GM23338 (cell line): ENCODE measurements at regions not wholly inside any gene's neighbourhood (a gene's known extent, or its start where the extent isn't known, plus 50 kb on each side); places are given as distances from the start of the nearest gene placed in this dataset.

Experiments
- ATAC-seq: fragments of 200-7000 bp; cut with Tn5 transposase; 3 replicates; pipeline ENCODE4 v1.9.1; 2020
- DNase-seq: peaks from one replicate; pipeline ENCODE4 v3.0.0-alpha.2; 2015; ENCODE audit warnings: low spot score
- H2AFZ ChIP-seq: fragments of 200-600 bp; sonication (generic); 2 replicates; pipeline ENCODE4 v1.8.0; 2016; ENCODE audit warnings: antibody characterized with exemption, mild to moderate bottlenecking, moderate library complexity
- H3F3A ChIP-seq: fragments of 200-600 bp; sonication (generic); replicated peaks from 2 replicates; pipeline ENCODE4 v1.8.0; 2017; ENCODE audit warnings: antibody characterized with exemption, mixed run types, low read depth
- H3K27ac ChIP-seq: fragments of 200-600 bp; sonication (generic); 2 replicates; pipeline ENCODE4 v1.6.1; 2016; ENCODE audit warnings: low read depth
- H3K27me3 ChIP-seq: fragments of 200-600 bp; sonication (generic); 2 replicates; pipeline ENCODE4 v1.8.0; 2016; ENCODE audit warnings: mild to moderate bottlenecking, mixed run types, moderate library complexity; ENCODE audit not compliant: insufficient read depth
- H3K36me3 ChIP-seq: fragments of 200-600 bp; sonication (generic); 2 replicates; pipeline ENCODE4 v1.8.0; 2016; ENCODE audit warnings: mild to moderate bottlenecking; ENCODE audit not compliant: insufficient read depth
- H3K4me1 ChIP-seq: fragments of 200-600 bp; sonication (generic); 2 replicates; pipeline ENCODE4 v1.8.0; 2016; ENCODE audit warnings: mild to moderate bottlenecking, moderate library complexity; ENCODE audit not compliant: insufficient read depth
- H3K4me2 ChIP-seq: fragments of 200-600 bp; sonication (generic); 2 replicates; pipeline ENCODE4 v1.7.1; 2017; ENCODE audit warnings: mixed run types
- H3K4me3 ChIP-seq: fragments of 200-600 bp; sonication (generic); 2 replicates; pipeline ENCODE4 v1.6.1; 2016; ENCODE audit warnings: mixed run types
- H3K79me2 ChIP-seq: fragments of 200-600 bp; sonication (generic); replicated peaks from 2 replicates; pipeline ENCODE4 v1.8.0; 2017; ENCODE audit warnings: mild to moderate bottlenecking; ENCODE audit not compliant: insufficient read depth
- H3K9me2 ChIP-seq: fragments of 200-600 bp; sonication (generic); 2 replicates; pipeline ENCODE4 v1.8.0; 2017; ENCODE audit not compliant: insufficient read depth
- H4K20me1 ChIP-seq: fragments of 200-600 bp; sonication (generic); replicated peaks from 2 replicates; pipeline ENCODE4 v1.8.0; 2017; ENCODE audit warnings: mild to moderate bottlenecking; ENCODE audit not compliant: insufficient read depth
- H3K27ac Mint-ChIP-seq: 2 replicates; pipeline ENCODE4 v1.8.0; 2020; ENCODE audit warnings: inconsistent platforms, mild to moderate bottlenecking, moderate library complexity, mixed read lengths
- H3K27me3 Mint-ChIP-seq: 3 replicates; pipeline ENCODE4 v1.8.0; 2022; ENCODE audit warnings: low read depth, mild to moderate bottlenecking, moderate library complexity, mixed read lengths, inconsistent platforms; ENCODE audit not compliant: insufficient read depth, poor library complexity
- H3K36me3 Mint-ChIP-seq: 3 replicates; pipeline ENCODE4 v1.8.0; 2021; ENCODE audit warnings: low read depth, mild to moderate bottlenecking, inconsistent platforms, moderate library complexity, mixed read lengths
- H3K4me1 Mint-ChIP-seq: 3 replicates; pipeline ENCODE4 v1.8.0; 2020; ENCODE audit warnings: mild to moderate bottlenecking, inconsistent platforms, mixed read lengths
- H3K4me3 Mint-ChIP-seq: 3 replicates; pipeline ENCODE4 v1.8.0; 2021; ENCODE audit warnings: moderate library complexity, mild to moderate bottlenecking, inconsistent platforms, mixed read lengths
- H3K9me3 Mint-ChIP-seq: 3 replicates; pipeline ENCODE4 v1.8.0; 2020; ENCODE audit warnings: moderate library complexity, mild to moderate bottlenecking, inconsistent platforms, mixed read lengths
- CREB1 ChIP-seq: fragments of 250-450 bp; sonication (Bioruptor Pico); IDR thresholded peaks from 2 replicates; pipeline ENCODE4 v1.5.0; 2020; ENCODE audit warnings: low read depth, mild to moderate bottlenecking, moderate library complexity
- EZH2 ChIP-seq: fragments of 200-600 bp; sonication (generic); IDR thresholded peaks from one replicate; pipeline ENCODE4 v1.8.0; 2017; ENCODE audit warnings: antibody characterized with exemption, mild to moderate bottlenecking, low read depth; ENCODE audit not compliant: unreplicated experiment
- EZH2phosphoT487 ChIP-seq: fragments of 200-600 bp; sonication (generic); IDR thresholded peaks from one replicate; pipeline ENCODE4 v1.8.1; 2018; ENCODE audit warnings: antibody characterized with exemption; ENCODE audit not compliant: unreplicated experiment
- JUNB ChIP-seq: IDR thresholded peaks from one replicate; pipeline ENCODE4 v1.6.1; 2016; ENCODE audit warnings: antibody characterized with exemption; ENCODE audit not compliant: unreplicated experiment
- NANOG ChIP-seq: IDR thresholded peaks from 2 replicates; pipeline ENCODE4 v1.6.1; 2016; ENCODE audit warnings: antibody characterized with exemption, borderline replicate concordance
- POLR2AphosphoS5 ChIP-seq: IDR thresholded peaks from 2 replicates; pipeline ENCODE4 v1.6.1; 2016; ENCODE audit warnings: antibody characterized with exemption, low read depth
- STAT1 ChIP-seq: IDR thresholded peaks from one replicate; pipeline ENCODE4 v1.6.1; 2016; ENCODE audit warnings: antibody characterized with exemption; ENCODE audit not compliant: unreplicated experiment
- ZNF114 ChIP-seq: fragments of 250-450 bp; sonication (Bioruptor Pico); IDR thresholded peaks from 2 replicates; pipeline ENCODE4 v1.5.0; 2020; ENCODE audit warnings: mild to moderate bottlenecking, moderate library complexity
- ZNF331 ChIP-seq: fragments of 250-450 bp; sonication (Bioruptor Pico); IDR thresholded peaks from 2 replicates; pipeline ENCODE4 v1.5.0; 2020; ENCODE audit warnings: low read depth, mild to moderate bottlenecking, moderate library complexity
- TF ChIP-seq, protein P1 (sequence below): fragments of 250-450 bp; sonication (Bioruptor Pico); IDR thresholded peaks from 2 replicates; pipeline ENCODE4 v1.5.0; 2020; ENCODE audit warnings: mild to moderate bottlenecking, moderate library complexity
- TF ChIP-seq, protein P2 (sequence below), 2 experiments: fragments of 200-600 bp in 1 of 2; sonication (generic) in 1 of 2; conservative IDR thresholded peaks; 2 replicates each; pipeline versions ENCODE4 v1.5.1 to v1.6.1; 2016 to 2017; ENCODE audit warnings: antibody characterized with exemption in 2 of 2, low read depth in 2 of 2, mild to moderate bottlenecking in 2 of 2, moderate library complexity in 1 of 2
- TF ChIP-seq, protein P3 (sequence below): IDR thresholded peaks from one replicate; pipeline ENCODE4 v1.6.1; 2018; ENCODE audit warnings: antibody characterized with exemption; ENCODE audit not compliant: unreplicated experiment
- TF ChIP-seq, protein P4 (sequence below): IDR thresholded peaks from 2 replicates; pipeline ENCODE4 v1.6.1; 2016; ENCODE audit warnings: antibody characterized with exemption

DNA sequence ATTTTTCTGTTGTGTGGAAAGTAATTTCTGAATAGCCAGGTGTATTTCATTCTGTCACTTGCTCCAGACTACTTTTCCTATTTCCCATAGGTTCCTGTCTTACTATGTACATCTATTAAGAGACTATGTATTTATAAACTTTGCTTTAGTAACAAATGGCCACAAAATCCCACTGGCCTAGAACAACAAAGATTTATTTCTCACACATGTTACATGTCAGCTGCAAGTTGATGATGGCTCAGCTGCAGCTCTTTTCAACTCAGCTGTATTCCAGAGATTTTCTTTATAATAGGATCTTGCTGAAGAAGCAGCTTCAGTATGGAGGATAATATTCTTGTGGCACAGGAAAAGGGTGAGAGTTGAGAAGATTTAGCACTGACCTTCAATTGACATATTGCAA, 539.6 kb upstream of the LRRC4C start:
- Histone ChIP-seq H3K4me1 (no peaks in the 10 kb centered on the region), H3K9me2 (no peaks in the 10 kb centered on the region), H3F3A (no peaks in the 10 kb centered on the region), H4K20me1 (no peaks in the 10 kb centered on the region), H2AFZ (no peak overlapping the region), H3K27me3 (no peaks in the 10 kb centered on the region), H3K79me2 (no peaks in the 10 kb centered on the region), H3K36me3 (no peaks in the 10 kb centered on the region), H3K4me2 (no peak overlapping the region), H3K27ac (no peak overlapping the region), H3K4me3 (no peak overlapping the region)
- no peak for TF ChIP-seq STAT1
- TF ChIP-seq NANOG = no peak
- TF ChIP-seq ZNF114 = no peak
- no peak for TF ChIP-seq ZNF331 (CRISPR knock-in tag)
- TF ChIP-seq EZH2phosphoT487 = no peak
- TF ChIP-seq CREB1 (CRISPR knock-in tag) = no peak
- TF ChIP-seq, protein P1, sequence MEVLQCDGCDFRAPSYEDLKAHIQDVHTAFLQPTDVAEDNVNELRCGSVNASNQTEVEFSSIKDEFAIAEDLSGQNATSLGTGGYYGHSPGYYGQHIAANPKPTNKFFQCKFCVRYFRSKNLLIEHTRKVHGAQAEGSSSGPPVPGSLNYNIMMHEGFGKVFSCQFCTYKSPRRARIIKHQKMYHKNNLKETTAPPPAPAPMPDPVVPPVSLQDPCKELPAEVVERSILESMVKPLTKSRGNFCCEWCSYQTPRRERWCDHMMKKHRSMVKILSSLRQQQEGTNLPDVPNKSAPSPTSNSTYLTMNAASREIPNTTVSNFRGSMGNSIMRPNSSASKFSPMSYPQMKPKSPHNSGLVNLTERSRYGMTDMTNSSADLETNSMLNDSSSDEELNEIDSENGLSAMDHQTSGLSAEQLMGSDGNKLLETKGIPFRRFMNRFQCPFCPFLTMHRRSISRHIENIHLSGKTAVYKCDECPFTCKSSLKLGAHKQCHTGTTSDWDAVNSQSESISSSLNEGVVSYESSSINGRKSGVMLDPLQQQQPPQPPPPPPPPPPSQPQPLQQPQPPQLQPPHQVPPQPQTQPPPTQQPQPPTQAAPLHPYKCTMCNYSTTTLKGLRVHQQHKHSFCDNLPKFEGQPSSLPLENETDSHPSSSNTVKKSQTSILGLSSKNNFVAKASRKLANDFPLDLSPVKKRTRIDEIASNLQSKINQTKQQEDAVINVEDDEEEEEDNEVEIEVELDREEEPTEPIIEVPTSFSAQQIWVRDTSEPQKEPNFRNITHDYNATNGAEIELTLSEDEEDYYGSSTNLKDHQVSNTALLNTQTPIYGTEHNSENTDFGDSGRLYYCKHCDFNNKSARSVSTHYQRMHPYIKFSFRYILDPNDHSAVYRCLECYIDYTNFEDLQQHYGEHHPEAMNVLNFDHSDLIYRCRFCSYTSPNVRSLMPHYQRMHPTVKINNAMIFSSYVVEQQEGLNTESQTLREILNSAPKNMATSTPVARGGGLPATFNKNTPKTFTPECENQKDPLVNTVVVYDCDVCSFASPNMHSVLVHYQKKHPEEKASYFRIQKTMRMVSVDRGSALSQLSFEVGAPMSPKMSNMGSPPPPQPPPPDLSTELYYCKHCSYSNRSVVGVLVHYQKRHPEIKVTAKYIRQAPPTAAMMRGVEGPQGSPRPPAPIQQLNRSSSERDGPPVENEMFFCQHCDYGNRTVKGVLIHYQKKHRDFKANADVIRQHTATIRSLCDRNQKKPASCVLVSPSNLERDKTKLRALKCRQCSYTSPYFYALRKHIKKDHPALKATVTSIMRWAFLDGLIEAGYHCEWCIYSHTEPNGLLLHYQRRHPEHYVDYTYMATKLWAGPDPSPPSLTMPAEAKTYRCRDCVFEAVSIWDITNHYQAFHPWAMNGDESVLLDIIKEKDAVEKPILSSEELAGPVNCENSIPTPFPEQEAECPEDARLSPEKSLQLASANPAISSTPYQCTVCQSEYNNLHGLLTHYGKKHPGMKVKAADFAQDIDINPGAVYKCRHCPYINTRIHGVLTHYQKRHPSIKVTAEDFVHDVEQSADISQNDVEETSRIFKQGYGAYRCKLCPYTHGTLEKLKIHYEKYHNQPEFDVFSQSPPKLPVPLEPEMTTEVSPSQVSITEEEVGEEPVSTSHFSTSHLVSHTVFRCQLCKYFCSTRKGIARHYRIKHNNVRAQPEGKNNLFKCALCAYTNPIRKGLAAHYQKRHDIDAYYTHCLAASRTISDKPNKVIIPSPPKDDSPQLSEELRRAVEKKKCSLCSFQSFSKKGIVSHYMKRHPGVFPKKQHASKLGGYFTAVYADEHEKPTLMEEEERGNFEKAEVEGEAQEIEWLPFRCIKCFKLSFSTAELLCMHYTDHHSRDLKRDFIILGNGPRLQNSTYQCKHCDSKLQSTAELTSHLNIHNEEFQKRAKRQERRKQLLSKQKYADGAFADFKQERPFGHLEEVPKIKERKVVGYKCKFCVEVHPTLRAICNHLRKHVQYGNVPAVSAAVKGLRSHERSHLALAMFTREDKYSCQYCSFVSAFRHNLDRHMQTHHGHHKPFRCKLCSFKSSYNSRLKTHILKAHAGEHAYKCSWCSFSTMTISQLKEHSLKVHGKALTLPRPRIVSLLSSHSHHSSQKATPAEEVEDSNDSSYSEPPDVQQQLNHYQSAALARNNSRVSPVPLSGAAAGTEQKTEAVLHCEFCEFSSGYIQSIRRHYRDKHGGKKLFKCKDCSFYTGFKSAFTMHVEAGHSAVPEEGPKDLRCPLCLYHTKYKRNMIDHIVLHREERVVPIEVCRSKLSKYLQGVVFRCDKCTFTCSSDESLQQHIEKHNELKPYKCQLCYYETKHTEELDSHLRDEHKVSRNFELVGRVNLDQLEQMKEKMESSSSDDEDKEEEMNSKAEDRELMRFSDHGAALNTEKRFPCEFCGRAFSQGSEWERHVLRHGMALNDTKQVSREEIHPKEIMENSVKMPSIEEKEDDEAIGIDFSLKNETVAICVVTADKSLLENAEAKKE (CRISPR knock-in tag) = no peak
- TF ChIP-seq JUNB = no peak
- no peak for TF ChIP-seq POLR2AphosphoS5
- TF ChIP-seq, protein P2, sequence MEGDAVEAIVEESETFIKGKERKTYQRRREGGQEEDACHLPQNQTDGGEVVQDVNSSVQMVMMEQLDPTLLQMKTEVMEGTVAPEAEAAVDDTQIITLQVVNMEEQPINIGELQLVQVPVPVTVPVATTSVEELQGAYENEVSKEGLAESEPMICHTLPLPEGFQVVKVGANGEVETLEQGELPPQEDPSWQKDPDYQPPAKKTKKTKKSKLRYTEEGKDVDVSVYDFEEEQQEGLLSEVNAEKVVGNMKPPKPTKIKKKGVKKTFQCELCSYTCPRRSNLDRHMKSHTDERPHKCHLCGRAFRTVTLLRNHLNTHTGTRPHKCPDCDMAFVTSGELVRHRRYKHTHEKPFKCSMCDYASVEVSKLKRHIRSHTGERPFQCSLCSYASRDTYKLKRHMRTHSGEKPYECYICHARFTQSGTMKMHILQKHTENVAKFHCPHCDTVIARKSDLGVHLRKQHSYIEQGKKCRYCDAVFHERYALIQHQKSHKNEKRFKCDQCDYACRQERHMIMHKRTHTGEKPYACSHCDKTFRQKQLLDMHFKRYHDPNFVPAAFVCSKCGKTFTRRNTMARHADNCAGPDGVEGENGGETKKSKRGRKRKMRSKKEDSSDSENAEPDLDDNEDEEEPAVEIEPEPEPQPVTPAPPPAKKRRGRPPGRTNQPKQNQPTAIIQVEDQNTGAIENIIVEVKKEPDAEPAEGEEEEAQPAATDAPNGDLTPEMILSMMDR (conservative IDR thresholded peaks at IDR 0.05; ENCODE audit: low read depth in 2 of 2) = no peak
- TF ChIP-seq, protein P3, sequence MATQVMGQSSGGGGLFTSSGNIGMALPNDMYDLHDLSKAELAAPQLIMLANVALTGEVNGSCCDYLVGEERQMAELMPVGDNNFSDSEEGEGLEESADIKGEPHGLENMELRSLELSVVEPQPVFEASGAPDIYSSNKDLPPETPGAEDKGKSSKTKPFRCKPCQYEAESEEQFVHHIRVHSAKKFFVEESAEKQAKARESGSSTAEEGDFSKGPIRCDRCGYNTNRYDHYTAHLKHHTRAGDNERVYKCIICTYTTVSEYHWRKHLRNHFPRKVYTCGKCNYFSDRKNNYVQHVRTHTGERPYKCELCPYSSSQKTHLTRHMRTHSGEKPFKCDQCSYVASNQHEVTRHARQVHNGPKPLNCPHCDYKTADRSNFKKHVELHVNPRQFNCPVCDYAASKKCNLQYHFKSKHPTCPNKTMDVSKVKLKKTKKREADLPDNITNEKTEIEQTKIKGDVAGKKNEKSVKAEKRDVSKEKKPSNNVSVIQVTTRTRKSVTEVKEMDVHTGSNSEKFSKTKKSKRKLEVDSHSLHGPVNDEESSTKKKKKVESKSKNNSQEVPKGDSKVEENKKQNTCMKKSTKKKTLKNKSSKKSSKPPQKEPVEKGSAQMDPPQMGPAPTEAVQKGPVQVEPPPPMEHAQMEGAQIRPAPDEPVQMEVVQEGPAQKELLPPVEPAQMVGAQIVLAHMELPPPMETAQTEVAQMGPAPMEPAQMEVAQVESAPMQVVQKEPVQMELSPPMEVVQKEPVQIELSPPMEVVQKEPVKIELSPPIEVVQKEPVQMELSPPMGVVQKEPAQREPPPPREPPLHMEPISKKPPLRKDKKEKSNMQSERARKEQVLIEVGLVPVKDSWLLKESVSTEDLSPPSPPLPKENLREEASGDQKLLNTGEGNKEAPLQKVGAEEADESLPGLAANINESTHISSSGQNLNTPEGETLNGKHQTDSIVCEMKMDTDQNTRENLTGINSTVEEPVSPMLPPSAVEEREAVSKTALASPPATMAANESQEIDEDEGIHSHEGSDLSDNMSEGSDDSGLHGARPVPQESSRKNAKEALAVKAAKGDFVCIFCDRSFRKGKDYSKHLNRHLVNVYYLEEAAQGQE = no peak
- no peak for TF ChIP-seq EZH2
- TF ChIP-seq, protein P4, sequence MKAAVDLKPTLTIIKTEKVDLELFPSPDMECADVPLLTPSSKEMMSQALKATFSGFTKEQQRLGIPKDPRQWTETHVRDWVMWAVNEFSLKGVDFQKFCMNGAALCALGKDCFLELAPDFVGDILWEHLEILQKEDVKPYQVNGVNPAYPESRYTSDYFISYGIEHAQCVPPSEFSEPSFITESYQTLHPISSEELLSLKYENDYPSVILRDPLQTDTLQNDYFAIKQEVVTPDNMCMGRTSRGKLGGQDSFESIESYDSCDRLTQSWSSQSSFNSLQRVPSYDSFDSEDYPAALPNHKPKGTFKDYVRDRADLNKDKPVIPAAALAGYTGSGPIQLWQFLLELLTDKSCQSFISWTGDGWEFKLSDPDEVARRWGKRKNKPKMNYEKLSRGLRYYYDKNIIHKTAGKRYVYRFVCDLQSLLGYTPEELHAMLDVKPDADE = no peak
- Mint-ChIP-seq H3K36me3 (no peaks in the 10 kb centered on the region; the same call in 1 of the 3 replicates), H3K4me1 (no peaks in the 10 kb centered on the region), H3K27ac (no peak overlapping the region), H3K27me3 (no peaks in the 10 kb centered on the region), H3K4me3 (no peak overlapping the region), H3K9me3 (peaks cover 46% of the 10 kb centered on the region)
- ATAC-seq (no peak), DNase-seq (no peak)
